ENCODE measurements at regions not wholly inside any gene's neighbourhood (a gene's known extent, or its start where the extent isn't known, plus 50 kb on each side); places are given as distances from the start of the nearest gene placed in this dataset.
A peak's percentile ranks its signal among the peaks of the same experiment; 100 is the strongest.

DNA sequence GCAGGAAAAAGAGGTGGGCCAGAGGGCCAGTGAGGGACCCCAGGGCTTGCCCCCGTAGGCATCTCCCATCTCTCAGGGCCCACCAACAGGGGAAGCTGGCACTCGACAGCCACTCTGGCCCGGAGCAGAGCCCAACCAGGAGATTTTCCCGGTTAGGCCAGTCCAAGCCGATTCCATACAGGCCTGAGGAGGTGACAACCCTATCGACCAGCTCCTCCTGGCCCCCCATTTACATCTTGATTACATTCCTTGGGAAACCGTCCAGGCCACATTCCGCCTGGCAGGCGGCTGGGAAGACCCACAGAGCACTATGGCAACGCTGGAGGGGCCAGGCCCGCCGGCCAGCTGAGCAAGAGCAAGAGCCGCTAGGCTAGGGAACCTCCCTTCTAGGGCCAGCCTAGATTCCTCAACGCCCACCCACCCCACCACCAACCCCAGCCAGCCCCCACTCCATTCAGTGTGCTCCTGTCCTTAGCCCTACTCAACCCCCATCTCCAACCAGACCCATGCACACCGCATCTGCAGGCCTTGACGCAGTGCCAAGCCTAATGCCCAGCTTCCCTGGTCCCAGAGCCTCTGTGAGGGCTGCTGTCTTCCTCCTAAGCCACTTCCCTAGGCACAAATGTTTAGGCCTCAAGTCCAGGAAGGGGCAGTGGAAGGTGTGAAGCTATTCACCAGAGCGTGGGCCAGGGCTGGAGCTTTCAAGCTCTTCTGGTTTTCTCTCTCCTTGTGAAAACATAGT lies 161.2 kb downstream of the EFNB1 start:
- H2BK120ac ChIP-seq (ENCODE audit: low read depth, low read length), result peak overlapping the region; percentile 80
- peak overlapping the region in 1 of 2 experiments; percentile 67; a peak in 3 of 4 replicates for H4K8ac ChIP-seq (ENCODE audit: low read depth in 2 of 2, low read length in 2 of 2)
- H3K27ac ChIP-seq (ENCODE audit: insufficient read depth, low read length), result peak overlapping the region; percentile 53; the same call in 1 of the 2 replicates
- H3K4me2 ChIP-seq (ENCODE audit: low read depth, low read length), result no peak overlapping the region; the same call in 1 of the 2 replicates
- ChIA-PET POLR2A (ENCODE audit: unreplicated experiment) (interaction anchor here (0.9 kb wide), 1 partner anchor 161 kb away, joined by 3 read pairs; the partner anchor contains the start of gene EFNB1), CTCF (no interaction called here)
- intact Hi-C loops (cut with micrococcal nuclease) (loop anchor here (10.0 kb wide), 1 partner anchor 235 kb away; no protein-coding TSS in a partner anchor), dilution Hi-C loops (cut with HindIII; ENCODE audit: low sequenced_read_pairs, unreplicated experiment) (no loop called here), in situ Hi-C loops (cut with MboI; ENCODE audit: low sequenced_read_pairs) (no loop called here)
- H3K18ac ChIP-seq (ENCODE audit: low read depth, low read length), result peak overlapping the region; percentile 84
- H3K9me3 ChIP-seq (ENCODE audit: control insufficient read depth, insufficient read depth, low read length), result no peaks in the 10 kb centered on the region; the same call in 1 of the 2 replicates
- peak overlapping the region; percentile 56; the same call in 1 of the 3 replicates for H2BK15ac ChIP-seq (ENCODE audit: low read depth, low read length)
- whole genome bisulfite sequencing, 2 experiments (ENCODE audit: extremely low coverage in 2 of 2, insufficient read length in 1 of 2), result 20% methylated on average over 3 of the region's 17 CpGs; no CpG with 5 or more reads in 1 of the 2 experiments
- H3K79me1 ChIP-seq (ENCODE audit: low read depth in 1 of 2, low read length in 2 of 2), result no peaks in the 10 kb centered on the region
- H3K4ac ChIP-seq (ENCODE audit: low read depth, low read length), result peak overlapping the region; percentile 73
- H3K23ac ChIP-seq (ENCODE audit: low read depth, low read length), result no peak overlapping the region
- no peak overlapping the region for H3K4me3 ChIP-seq (ENCODE audit: insufficient read depth, low read depth, low read length)
- TF ChIP-seq MXI1 (IDR thresholded peaks at IDR 0.05; ENCODE audit: borderline replicate concordance, low read depth, low read length) (no peak), RAD21 (IDR thresholded peaks at IDR 0.05; ENCODE audit: low read length) (no peak), CHD1 (IDR thresholded peaks at IDR 0.05; ENCODE audit: low read depth, low read length) (no peak), BHLHE40 (IDR thresholded peaks at IDR 0.05; ENCODE audit: low read depth, low read length) (no peak), CEBPB (IDR thresholded peaks at IDR 0.05; ENCODE audit: low read depth, low read length) (no peak), NFE2L2 (IDR thresholded peaks at IDR 0.05; ENCODE audit: low read depth, low read length) (no peak), SMC3 (IDR thresholded peaks at IDR 0.05; ENCODE audit: low read depth, low read length) (no peak), FOS (IDR thresholded peaks at IDR 0.05; ENCODE audit: low read depth, low read length) (no peak), POLR2A (IDR thresholded peaks at IDR 0.05; ENCODE audit: low read depth, low read length) (no peak), RCOR1 (IDR thresholded peaks at IDR 0.05; ENCODE audit: insufficient replicate concordance, low read length) (no peak)
- no TSS peak for BruUV-seq (replicated peaks)
- peak overlapping the region; percentile 13; the same call in 1 of the 2 replicates for H2AK5ac ChIP-seq (ENCODE audit: low read depth, low read length)
- DNase-seq (peak; percentile 82), ATAC-seq (ENCODE audit: low read depth) (peak; percentile 93)
- H2AFZ ChIP-seq (replicated peaks; ENCODE audit: low read length, poor library complexity), result peak overlapping the region; percentile 72
- H4K5ac ChIP-seq (ENCODE audit: low read depth, low read length), result peak overlapping the region; percentile 52
- H3K9ac ChIP-seq (ENCODE audit: low read depth, low read length), result no peak overlapping the region
- peak overlapping the region; percentile 69 for H4K91ac ChIP-seq (ENCODE audit: insufficient read depth, low read depth, low read length)
- H3K56ac ChIP-seq (ENCODE audit: extremely low read depth, insufficient read depth, low read length), result no peak overlapping the region
- H2BK5ac ChIP-seq (ENCODE audit: low read depth, low read length, poor library complexity, severe bottlenecking), result peak overlapping the region; percentile 25
- H2AK9ac ChIP-seq (replicated peaks; ENCODE audit: low read depth, low read length, poor library complexity), result peak overlapping the region; percentile 76
- H3K9me1 ChIP-seq (ENCODE audit: insufficient read depth, low read length), result 0 out of 2 replicates have a peak, but pooled peaks cover 6% of the 10 kb centered on the region
- H3K27me3 ChIP-seq (ENCODE audit: control insufficient read depth, insufficient read depth, low read length), result peaks cover 11% of the 10 kb centered on the region; the same call in 1 of the 2 replicates
- 0 out of 2 replicates have a peak overlapping the region, but pooled peaks have one; percentile 55 for H3K14ac ChIP-seq (replicated peaks; ENCODE audit: low read depth, low read length)
- H4K20me1 ChIP-seq (ENCODE audit: insufficient read depth, low read length), result no peaks in the 10 kb centered on the region
- H2BK20ac ChIP-seq (ENCODE audit: low read depth, low read length), result peak overlapping the region; percentile 83
- H3K36me3 ChIP-seq (ENCODE audit: control insufficient read depth, insufficient read depth, low read length), result no peaks in the 10 kb centered on the region
- peaks cover 10% of the 10 kb centered on the region for H3K4me1 ChIP-seq (ENCODE audit: control insufficient read depth, insufficient read depth, low read length)

All from IMR-90 (cell line).